HG02759 (cell line): ENCODE measurements at regions not wholly inside any gene's neighbourhood (a gene's known extent, or its start where the extent isn't known, plus 50 kb on each side); places are given as distances from the start of the nearest gene placed in this dataset.

ENCODE experiments used
- ATAC-seq: cut with Tn5 transposase; IDR thresholded peaks from one replicate; pipeline ENCODE4 v1.9.1; 2021; ENCODE audit warnings: mild to moderate bottlenecking, moderate library complexity; ENCODE audit not compliant: unreplicated experiment

DNA sequence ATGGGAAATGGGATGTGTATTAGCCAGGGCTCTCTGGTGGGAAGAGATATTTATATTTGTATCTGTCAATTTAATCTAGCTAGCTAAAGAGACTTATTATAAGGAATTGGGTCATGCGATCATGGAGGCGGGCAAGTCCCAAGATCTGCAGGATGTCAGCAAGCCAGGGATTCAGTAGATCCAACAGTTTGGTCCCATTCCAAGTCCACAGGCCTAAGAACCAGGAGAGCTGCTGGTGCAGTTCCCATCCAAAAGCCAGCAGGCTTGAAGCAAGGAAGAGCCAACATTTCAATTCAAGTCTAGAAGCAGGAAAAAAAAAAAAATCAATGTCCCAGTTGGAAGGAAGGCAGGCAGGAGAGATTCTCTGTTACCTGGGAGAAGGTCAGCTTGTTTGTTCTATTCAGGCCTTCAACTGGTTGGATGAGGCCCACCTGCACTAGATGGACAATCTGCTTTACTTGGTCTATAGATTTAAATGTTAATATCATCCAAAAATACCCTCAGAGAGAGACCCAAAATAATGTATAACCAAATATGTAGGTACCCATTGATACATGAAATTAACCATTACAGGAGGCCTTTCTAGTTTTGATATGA lies 60.7 kb upstream of the BCAT1 start:
- no peak for ATAC-seq

DNA sequence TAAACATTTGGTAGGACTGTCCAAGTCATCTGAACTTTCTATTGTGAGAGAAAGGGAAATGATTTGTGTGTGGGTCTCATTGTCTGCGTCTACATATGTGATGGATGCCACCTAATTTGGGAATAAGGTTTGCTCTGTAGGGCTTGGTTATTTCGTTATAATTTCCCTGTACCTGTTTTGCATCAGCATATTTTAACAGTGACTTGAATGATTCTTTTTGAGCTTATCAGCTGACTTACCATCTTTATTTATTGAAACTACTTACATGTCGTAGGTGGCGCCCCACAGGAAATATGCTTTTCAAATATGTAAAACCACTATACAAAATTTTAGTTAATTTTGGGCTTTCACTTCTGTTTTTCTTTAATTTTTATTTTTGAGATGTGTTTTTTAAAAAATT lies 56.5 kb upstream of the BCAT1 start:
- ATAC-seq, result peak; percentile 66

DNA sequence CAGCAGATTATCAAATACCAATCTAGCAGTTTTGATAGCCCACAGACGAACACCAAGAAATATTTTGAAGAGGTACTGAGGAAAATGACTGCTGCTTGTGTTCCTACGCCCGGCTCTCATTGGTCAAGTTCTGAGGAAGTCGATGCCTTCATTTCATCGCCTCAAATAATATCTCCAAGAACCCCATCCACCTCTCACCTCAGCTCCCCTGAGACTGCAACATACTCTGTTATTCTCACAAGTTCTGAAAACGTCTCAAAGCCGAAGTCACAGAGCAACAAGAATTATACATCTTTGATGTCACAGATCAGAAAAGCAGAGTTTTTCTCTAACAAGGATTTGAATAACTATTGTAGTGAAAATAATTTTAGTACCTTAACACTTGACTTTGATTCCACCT lies 55.5 kb upstream of the BCAT1 start:
- no peak for ATAC-seq

DNA sequence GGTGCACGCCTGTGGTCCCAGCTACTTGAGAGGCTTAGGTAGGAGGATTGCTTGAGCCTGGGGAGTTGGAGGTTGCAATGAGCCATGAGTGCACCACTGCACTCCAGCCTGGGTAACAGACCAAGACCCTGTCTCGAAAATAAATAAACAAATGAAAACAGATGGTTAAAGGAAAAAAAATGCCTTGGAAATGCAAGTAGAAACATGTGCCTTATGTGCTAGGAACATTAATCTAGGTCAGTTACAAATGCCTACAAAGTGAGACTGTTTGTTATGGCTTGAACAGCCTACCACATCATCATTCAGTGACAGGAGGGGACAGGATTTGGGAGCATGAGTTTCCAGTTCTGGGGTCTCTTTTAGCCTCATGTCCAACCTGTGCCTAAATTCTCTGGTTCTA lies 52.4 kb upstream of the BCAT1 start:
- no peak for ATAC-seq
